ENCODE measurements at regions not wholly inside any gene's neighbourhood (a gene's known extent, or its start where the extent isn't known, plus 50 kb on each side); places are given as distances from the start of the nearest gene placed in this dataset.
"Not testable (repeated sequence)": the region's sequence is repeated elsewhere in the genome, so short reads cannot be mapped to it uniquely, and the experiment has no call there.

GRCh38 chr17:68135141-68135887, 99.8 kb downstream of the KPNA2 start:
- FAIRE-seq (no peak), DNase-seq (ENCODE audit: insufficient read length, low spot score) (no peak)

- FAIRE-seq (no peak), DNase-seq (ENCODE audit: insufficient read length, low spot score) (no peak)
Observed at GRCh38 chr17:68141050-68141449, 105.5 kb downstream of the KPNA2 start.

GRCh38 chr17:68142595-68142994, 105.2 kb upstream of the AMZ2 start:
- no peak for DNase-seq (ENCODE audit: insufficient read length, low spot score)
- no peak for FAIRE-seq

GRCh38 chr17:68143425-68143824, 104.4 kb upstream of the AMZ2 start:
- no peak for FAIRE-seq
- no peak for DNase-seq (ENCODE audit: insufficient read length, low spot score)

GRCh38 chr17:68145088-68145487, 102.8 kb upstream of the AMZ2 start:
- FAIRE-seq: no peak

GRCh38 chr17:68148936-68149335, 98.9 kb upstream of the AMZ2 start:
- FAIRE-seq (no peak), DNase-seq (ENCODE audit: insufficient read length, low spot score) (no peak)

More at GRCh38 chr17:68145088-68145487, 102.8 kb upstream of the AMZ2 start:
- no peak for DNase-seq (ENCODE audit: insufficient read length, low spot score)

- FAIRE-seq: no peak
Observed at GRCh38 chr17:68152161-68152571, 95.7 kb upstream of the AMZ2 start.

GRCh38 chr17:68155692-68156091, 92.2 kb upstream of the AMZ2 start:
- FAIRE-seq: no peak
- no peak for DNase-seq (ENCODE audit: insufficient read length, low spot score)

More at GRCh38 chr17:68152161-68152571, 95.7 kb upstream of the AMZ2 start:
- DNase-seq (ENCODE audit: insufficient read length, low spot score): no peak

GRCh38 chr17:68161644-68162428, 86.0 kb upstream of the AMZ2 start:
- FAIRE-seq (peak; percentile 87), DNase-seq (ENCODE audit: insufficient read length, low spot score) (no peak)

GRCh38 chr17:68168273-68169164, 79.3 kb upstream of the AMZ2 start:
- FAIRE-seq: not testable (repeated sequence)

GRCh38 chr17:68169165-68169821, 78.5 kb upstream of the AMZ2 start:
- not testable (repeated sequence) for FAIRE-seq; DNase-seq (ENCODE audit: insufficient read length, low spot score)

More at GRCh38 chr17:68168273-68169164, 79.3 kb upstream of the AMZ2 start:
- not testable (repeated sequence) for DNase-seq (ENCODE audit: insufficient read length, low spot score)

- no peak for DNase-seq (ENCODE audit: insufficient read length, low spot score)
- no peak for FAIRE-seq
Observed at GRCh38 chr17:68169840-68170239, 78.0 kb upstream of the AMZ2 start.

GRCh38 chr17:68170246-68170645, 77.6 kb upstream of the AMZ2 start:
- DNase-seq (ENCODE audit: insufficient read length, low spot score) (no peak), FAIRE-seq (no peak)

GRCh38 chr17:68172461-68172954, 75.3 kb upstream of the AMZ2 start:
- DNase-seq (ENCODE audit: insufficient read length, low spot score) (peak; percentile 42), FAIRE-seq (peak; percentile 23)

GRCh38 chr17:68175416-68175815, 72.4 kb upstream of the AMZ2 start:
- no peak for DNase-seq (ENCODE audit: insufficient read length, low spot score)
- no peak for FAIRE-seq

- no peak for DNase-seq (ENCODE audit: insufficient read length, low spot score)
- FAIRE-seq: no peak
Observed at GRCh38 chr17:68175905-68176304, 71.9 kb upstream of the AMZ2 start.

GRCh38 chr17:68176718-68177117, 71.1 kb upstream of the AMZ2 start:
- no peak for DNase-seq (ENCODE audit: insufficient read length, low spot score)
- no peak for FAIRE-seq

GRCh38 chr17:68178831-68179230, 69.0 kb upstream of the AMZ2 start:
- FAIRE-seq: no peak
- DNase-seq (ENCODE audit: insufficient read length, low spot score): no peak

- DNase-seq (ENCODE audit: insufficient read length, low spot score) (no peak), FAIRE-seq (no peak)
Observed at GRCh38 chr17:68179236-68179925, 68.5 kb upstream of the AMZ2 start.

- no peak for DNase-seq (ENCODE audit: insufficient read length, low spot score)
Observed at GRCh38 chr17:68179926-68180285, 67.9 kb upstream of the AMZ2 start.

More at GRCh38 chr17:68179926-68180285, 67.9 kb upstream of the AMZ2 start:
- FAIRE-seq: no peak
